ENCODE measurements at regions not wholly inside any gene's neighbourhood (a gene's known extent, or its start where the extent isn't known, plus 50 kb on each side); places are given as distances from the start of the nearest gene placed in this dataset.

GRCh38 chr6:132213191-132213590 lies 188.1 kb downstream of the MOXD1 start:
- no peak for TF ChIP-seq E2F4 (IDR thresholded peaks at IDR 0.05; ENCODE audit: low read depth, low read length)
- TF ChIP-seq KAT2A (conservative IDR thresholded peaks at IDR 0.05; ENCODE audit: control insufficient read depth, low read depth, low read length), result no peak
- TF ChIP-seq ZZZ3 (IDR thresholded peaks at IDR 0.05; ENCODE audit: control insufficient read depth, insufficient read length, low read depth), result no peak
- no peak for TF ChIP-seq SRF (IDR thresholded peaks at IDR 0.05; ENCODE audit: low read depth in 2 of 2, low read length in 2 of 2)
- TF ChIP-seq ZBTB33 (IDR thresholded peaks at IDR 0.05), result no peak
- no peak for TF ChIP-seq MTA2 (IDR thresholded peaks at IDR 0.05; ENCODE audit: low read depth)
- TF ChIP-seq CTCF (IDR thresholded peaks at IDR 0.05 in 2 of 3, conservative IDR thresholded peaks at IDR 0.05 in 1 of 3; ENCODE audit: control insufficient read depth in 2 of 3, extremely low read depth in 1 of 3, insufficient read depth in 1 of 3, low read depth in 3 of 3, low read length in 3 of 3), result no peak

Measured in GM12878 (cell line).